ENCODE measurements at regions not wholly inside any gene's neighbourhood (a gene's known extent, or its start where the extent isn't known, plus 50 kb on each side); places are given as distances from the start of the nearest gene placed in this dataset.

DNA sequence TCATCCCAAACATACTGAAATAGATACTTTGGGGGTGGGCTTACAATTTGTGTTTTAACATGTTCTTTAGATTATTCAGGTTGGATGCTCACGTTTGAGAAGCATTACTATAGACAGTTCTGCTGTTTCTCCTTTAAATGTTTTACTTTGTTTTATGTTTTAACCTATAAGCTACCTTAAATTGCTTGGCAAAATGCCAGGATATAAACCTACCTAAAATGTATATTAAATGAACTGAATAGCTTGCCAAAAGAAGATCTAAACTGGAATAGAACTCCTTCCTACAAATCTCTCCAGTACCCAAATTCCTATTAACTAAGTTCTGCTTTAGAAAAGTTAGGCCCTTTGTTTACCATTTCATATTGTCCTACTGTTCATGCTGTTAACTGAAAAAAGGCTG, 124.4 kb downstream of the TBX22 start:
- TF ChIP-seq POLR2A (IDR thresholded peaks at IDR 0.05) = no peak
- TF ChIP-seq, protein P1, sequence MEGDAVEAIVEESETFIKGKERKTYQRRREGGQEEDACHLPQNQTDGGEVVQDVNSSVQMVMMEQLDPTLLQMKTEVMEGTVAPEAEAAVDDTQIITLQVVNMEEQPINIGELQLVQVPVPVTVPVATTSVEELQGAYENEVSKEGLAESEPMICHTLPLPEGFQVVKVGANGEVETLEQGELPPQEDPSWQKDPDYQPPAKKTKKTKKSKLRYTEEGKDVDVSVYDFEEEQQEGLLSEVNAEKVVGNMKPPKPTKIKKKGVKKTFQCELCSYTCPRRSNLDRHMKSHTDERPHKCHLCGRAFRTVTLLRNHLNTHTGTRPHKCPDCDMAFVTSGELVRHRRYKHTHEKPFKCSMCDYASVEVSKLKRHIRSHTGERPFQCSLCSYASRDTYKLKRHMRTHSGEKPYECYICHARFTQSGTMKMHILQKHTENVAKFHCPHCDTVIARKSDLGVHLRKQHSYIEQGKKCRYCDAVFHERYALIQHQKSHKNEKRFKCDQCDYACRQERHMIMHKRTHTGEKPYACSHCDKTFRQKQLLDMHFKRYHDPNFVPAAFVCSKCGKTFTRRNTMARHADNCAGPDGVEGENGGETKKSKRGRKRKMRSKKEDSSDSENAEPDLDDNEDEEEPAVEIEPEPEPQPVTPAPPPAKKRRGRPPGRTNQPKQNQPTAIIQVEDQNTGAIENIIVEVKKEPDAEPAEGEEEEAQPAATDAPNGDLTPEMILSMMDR (IDR thresholded peaks at IDR 0.05) = no peak

Measured in testis (tissue), 2 donors.